ENCODE measurements at regions not wholly inside any gene's neighbourhood (a gene's known extent, or its start where the extent isn't known, plus 50 kb on each side); places are given as distances from the start of the nearest gene placed in this dataset.

DNA sequence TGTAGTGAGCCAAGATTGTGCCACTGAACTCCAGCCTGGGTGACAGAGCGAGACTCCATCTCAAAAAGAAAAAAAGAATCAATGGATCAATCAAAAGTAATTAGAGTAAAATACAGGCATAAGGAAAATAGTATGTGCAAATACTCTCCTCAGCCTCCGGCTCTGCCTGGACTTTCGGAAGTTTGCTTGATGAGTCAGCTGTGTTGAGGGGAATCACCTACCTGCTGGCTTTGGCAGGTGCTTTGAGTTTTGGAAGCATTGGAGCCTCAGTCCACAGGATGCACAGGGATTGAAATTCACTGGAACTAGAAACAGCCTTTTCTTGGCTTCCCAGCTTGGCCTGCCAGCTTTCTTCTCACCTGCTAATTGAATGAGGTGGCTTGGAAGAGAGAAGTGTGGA, 268.2 kb downstream of the PCNX1 start:
- TF ChIP-seq POLR2A (IDR thresholded peaks at IDR 0.05) (no peak), CTCF (IDR thresholded peaks at IDR 0.05 in 8 of 11, conservative IDR thresholded peaks at IDR 0.05 in 3 of 11) (no peak)
